ENCODE measurements at regions not wholly inside any gene's neighbourhood (a gene's known extent, or its start where the extent isn't known, plus 50 kb on each side); places are given as distances from the start of the nearest gene placed in this dataset.

GRCh38 chr2:795531-796041, 118.4 kb upstream of the TMEM18 start:
- no peak for DNase-seq (ENCODE audit: low spot score)
- TF ChIP-seq CTCF (IDR thresholded peaks at IDR 0.05; ENCODE audit: extremely low read depth, missing control alignments) = no peak

GRCh38 chr2:794554-795241, 117.5 kb upstream of the TMEM18 start:
- DNase-seq (ENCODE audit: low spot score) = no peak
- no peak for TF ChIP-seq CTCF (IDR thresholded peaks at IDR 0.05; ENCODE audit: extremely low read depth, missing control alignments)

- no peak for TF ChIP-seq CTCF (IDR thresholded peaks at IDR 0.05; ENCODE audit: extremely low read depth, missing control alignments)
- DNase-seq (ENCODE audit: low spot score) = no peak
These were observed 116.0 kb upstream of the TMEM18 start for GRCh38 chr2:793236-793635.

GRCh38 chr2:792687-793086, 115.5 kb upstream of the TMEM18 start:
- no peak for TF ChIP-seq CTCF (IDR thresholded peaks at IDR 0.05; ENCODE audit: extremely low read depth, missing control alignments)
- no peak for DNase-seq (ENCODE audit: low spot score)

- no peak for TF ChIP-seq CTCF (IDR thresholded peaks at IDR 0.05; ENCODE audit: extremely low read depth, missing control alignments)
- no peak for DNase-seq (ENCODE audit: low spot score)
These were observed 113.5 kb upstream of the TMEM18 start for GRCh38 chr2:790634-791245.

- no peak for TF ChIP-seq CTCF (IDR thresholded peaks at IDR 0.05; ENCODE audit: extremely low read depth, missing control alignments)
- no peak for DNase-seq (ENCODE audit: low spot score)
These were observed 112.9 kb upstream of the TMEM18 start for GRCh38 chr2:790081-790480.

GRCh38 chr2:789529-789928, 112.3 kb upstream of the TMEM18 start:
- TF ChIP-seq CTCF (IDR thresholded peaks at IDR 0.05; ENCODE audit: extremely low read depth, missing control alignments) = no peak
- no peak for DNase-seq (ENCODE audit: low spot score)

All from GM20000 (cell line).